GM21381 (cell line): ENCODE measurements at regions not wholly inside any gene's neighbourhood (a gene's known extent, or its start where the extent isn't known, plus 50 kb on each side); places are given as distances from the start of the nearest gene placed in this dataset.

ENCODE experiments used
- ATAC-seq: cut with Tn5 transposase; IDR thresholded peaks from one replicate; pipeline ENCODE4 v1.9.1; 2021; ENCODE audit warnings: mild to moderate bottlenecking, moderate library complexity; ENCODE audit not compliant: unreplicated experiment

DNA sequence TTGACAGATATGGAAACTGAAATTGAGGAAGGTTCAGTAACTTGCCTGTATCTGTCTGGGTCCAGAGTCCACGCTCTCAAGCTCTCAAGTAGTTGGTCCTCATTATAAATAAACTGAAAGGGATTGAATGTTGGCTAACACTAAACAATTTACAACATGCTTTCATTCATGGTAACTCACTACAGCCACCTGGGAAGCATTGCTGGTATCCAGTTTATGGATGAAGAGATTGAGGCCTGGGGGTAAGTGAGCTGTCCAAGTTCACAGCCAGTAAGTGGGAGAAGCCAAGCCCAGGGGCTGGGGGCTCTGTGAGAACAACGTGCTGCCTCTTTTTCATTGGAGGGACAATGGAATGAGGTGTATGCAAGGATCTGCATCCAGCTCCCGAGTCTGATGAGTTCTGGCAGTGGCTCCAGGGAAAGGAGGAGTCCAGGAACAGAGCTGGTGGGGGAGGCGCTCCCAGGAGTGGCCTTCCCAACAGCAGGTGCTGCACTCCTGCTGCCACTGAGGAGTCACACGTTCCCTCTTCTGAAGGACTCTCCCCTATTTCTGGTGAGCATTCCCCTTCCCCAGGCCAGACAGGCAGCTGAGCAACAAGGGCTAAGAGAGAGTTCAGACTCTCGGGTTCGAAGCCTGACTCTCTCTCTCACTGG lies 175.8 kb downstream of the CSNK2A3 start:
- no peak for ATAC-seq

DNA sequence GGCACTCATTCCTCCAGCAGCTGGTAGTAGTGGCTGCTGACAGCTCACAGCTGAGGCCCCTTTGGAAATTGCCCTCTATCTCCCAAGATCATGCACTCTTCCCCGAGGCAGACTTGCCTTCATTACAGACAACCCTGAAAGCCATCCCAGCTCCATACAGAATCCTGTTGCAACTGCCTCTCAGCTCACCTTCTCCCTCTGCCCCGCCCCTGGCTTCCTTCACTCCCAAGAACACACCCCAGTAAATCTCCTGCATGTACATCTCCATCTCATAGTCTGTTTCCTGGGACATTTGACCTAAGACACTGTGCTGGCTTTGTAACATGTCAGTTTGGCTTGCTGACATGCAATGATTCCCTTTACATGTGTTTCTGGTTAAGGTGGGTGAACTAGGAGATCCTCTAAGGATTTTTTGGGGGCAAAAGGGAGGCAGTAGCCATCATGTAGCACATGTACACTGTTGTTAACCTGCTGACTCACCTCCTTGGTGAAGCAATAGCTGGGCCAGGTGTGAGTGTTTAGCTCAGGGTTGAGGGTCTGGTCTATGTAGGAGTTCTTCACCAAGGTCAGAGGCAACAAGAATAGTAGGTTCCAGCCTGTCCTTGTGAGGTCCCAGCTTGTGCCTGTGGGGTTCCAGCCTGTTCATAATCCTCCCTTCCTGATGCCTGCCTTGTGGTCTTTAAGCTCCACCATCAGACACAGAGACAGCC lies 179.6 kb downstream of the CSNK2A3 start:
- ATAC-seq: no peak

DNA sequence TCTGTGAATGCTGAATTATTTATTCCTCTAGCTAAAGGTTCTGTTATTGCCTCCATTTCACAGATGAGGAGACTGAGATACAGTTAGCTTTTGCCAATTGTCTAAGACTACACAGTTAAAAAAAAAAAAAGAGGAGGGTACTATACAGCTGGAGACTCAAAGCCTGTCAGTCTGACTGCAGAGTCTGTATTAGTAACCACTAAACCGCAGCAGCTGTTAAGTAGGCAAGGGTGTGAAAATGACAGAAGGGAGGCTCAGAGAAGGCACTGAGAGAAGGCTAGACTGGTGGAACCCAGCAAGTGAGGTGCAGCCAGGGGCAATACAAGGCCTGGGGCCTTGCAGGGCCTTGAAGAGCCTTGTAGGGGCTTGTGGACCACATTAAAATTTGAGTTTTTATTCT lies 181.2 kb downstream of the CSNK2A3 start:
- ATAC-seq: peak; percentile 98

DNA sequence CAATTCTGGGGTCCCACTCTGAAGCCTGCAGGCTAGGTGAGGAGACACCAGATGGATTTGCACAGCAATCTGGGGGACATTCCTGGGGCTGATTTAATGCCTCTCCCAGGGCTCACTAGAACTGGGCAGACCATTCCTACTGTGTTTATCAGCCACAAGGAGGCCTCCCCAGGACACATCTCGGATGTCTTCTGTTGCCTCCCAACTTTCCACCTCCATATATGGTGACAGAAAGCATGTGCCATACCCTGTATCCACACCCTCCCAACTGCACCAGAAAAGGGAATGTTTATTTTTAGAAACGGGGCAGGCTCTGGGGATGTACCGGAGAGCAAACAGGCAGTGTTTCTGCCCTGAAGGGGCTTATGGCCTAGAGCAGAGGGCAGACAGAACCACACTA lies 181.8 kb downstream of the CSNK2A3 start:
- no peak for ATAC-seq

DNA sequence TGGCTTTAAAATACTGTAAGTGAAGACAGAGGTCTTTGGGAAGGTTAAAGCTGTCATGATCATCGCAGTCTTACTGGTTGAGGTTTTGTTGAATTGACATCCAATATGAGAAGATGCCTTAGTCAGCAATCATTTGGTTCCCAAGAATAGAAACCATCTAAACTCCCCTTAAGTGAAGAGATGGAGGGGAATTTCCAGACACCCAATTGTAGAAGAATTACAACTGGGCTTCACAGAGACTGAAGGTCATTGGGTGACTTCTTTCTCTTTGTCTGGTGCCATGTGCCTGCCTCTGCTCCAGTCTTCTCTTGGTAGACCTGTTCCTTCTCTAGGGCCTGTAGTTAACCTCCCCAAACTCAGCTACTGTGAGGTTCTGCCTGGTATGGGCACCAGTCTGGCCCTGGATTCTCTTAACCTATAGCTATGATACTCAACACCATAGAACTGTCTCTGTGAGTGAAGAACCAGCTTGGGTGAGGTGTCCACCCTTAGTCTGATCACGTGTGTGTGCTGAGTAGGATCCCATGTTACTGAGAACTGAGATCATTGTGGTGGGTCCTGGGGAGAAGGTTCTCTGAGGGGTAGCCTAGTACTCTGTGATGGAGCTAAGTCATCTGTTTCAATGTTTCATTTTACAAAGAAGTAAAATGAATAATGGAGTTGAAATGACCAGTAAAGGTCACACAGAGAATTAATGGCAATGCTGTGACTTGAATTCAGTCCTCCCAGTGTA lies 182.5 kb downstream of the CSNK2A3 start:
- no peak for ATAC-seq

DNA sequence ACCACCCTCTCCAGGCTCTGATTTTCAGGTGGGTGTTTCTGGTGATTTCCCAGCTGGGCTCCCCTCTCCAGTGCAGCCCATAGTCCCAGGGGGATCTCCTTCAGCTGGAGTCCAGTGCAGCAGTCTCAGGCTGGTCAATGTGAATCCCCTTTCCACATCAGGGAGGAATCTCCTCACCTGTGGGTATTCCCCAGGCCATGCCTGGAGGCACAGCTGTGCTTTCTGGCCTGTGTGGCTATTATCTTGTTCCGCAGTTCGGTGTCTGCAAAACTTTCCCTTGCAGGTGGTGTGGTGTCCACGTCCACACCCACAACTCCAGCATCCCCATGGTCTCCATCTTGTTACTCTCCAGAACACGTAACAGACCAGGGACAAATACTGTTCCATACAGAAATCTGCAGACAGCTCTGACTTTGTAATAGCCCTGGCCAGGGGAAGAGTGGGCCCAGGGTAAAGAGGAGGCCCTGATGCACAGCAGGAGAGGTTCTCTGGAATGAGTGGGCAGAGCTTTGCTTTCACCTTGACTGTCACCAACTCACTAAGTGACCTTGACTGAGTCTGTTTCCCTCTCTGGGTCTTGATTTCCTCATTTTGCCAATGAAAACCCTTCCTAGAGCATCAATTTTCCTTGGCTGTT lies 183.2 kb downstream of the CSNK2A3 start:
- ATAC-seq: no peak

DNA sequence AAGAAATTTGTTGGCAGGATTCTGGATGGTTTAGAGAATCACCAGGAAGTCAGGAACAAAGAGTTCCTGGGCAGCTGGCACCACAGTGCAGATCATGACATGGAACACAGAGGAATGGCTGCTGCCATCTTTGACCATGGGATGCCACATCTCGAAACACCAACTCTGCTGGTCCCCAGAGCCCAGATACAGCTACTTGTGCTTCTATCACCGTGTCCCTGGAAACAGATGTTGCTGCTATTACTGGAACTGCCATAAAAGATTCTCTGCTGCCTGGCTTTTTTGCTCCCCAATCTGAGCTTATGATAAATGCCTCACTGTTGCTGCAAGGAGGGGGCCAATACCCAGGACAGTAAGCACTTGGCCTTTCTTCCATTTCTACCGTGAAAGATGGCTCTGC lies 185.2 kb downstream of the CSNK2A3 start:
- no peak for ATAC-seq

DNA sequence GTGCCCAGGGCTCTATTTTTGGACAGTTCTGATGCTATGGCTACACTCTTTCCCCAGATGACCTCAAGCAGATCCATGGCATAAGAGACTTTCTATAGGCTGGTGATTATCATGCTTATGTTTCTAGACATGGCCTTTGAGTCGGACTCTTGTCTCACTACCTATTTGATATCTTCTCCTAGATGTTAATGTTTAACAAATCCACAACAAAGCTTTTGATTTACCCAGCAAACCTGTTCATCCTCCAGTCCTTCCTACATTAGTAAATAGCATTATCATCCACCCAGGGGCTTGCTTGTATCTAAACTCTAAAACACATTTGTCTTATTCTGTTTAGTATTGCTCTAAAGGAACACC lies 188.7 kb downstream of the CSNK2A3 start:
- ATAC-seq: no peak

DNA sequence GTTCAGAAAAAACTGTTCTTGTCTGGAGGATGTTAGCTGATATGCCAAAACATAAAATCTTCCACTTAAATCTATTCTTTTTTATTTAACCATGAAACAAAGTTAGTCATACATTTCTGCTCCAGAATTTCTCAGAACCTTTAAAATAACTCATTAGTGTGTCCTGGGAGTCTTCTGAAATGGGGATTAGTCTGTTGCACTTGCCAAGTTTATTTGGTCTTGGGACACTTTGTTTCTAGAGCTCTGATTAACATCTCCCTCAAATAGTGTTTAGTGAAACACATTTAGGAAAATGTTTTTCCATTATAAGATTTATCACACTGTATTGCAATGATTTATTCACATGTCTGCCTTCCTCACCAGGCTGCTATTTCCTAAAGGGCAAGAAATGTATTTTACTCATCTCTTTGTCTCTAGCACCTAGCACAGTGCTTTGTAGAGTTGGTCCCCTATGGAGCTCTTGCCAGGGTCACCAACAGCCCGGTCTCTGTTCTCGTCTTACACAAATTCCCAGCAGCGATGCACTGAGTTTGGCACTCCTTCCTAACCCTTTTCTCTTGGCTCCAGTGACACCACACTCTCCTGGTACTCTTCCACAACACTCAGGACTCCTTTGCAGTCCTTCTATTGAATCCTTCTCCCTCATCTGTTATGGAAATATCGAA lies 189.2 kb downstream of the CSNK2A3 start:
- ATAC-seq: no peak

DNA sequence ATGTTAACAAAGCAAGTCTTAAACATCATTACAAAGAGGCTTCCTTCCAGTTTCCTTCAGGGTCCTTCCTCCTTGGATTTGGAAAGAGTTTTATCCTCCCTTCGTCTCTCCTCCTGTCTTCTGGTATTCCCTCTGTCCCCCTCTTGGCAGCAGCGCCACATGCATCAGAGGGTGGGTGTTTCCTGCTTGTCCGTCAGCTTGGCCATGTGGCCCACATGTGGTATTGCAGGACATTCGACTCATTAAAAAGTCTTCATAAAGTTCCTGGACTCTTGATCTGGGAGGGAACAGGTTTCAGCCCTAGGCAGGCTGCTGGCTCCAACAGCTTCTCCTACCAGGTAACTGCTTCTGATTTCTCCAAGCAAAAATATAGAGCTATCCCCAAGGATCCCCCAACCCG lies 189.8 kb downstream of the CSNK2A3 start:
- no peak for ATAC-seq

DNA sequence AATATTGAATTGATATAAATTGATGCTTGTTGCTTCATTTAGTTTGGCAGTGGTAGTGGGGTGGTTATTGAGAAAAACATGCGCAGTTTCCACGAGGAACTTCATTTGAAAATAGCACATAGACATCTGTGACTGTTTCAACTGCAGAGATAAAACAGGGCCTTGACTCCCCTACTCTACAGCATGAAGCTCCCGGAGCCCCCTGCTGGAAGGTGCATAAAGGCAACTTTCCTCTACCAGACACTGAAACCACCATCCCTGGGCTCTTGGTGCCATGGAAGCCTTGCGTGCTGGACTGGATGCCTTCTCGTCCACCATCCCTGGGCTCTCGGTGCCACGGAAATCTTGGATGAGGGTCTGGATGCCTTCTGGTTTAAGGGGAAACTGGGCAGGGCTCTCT lies 195.9 kb downstream of the CSNK2A3 start:
- ATAC-seq: no peak

DNA sequence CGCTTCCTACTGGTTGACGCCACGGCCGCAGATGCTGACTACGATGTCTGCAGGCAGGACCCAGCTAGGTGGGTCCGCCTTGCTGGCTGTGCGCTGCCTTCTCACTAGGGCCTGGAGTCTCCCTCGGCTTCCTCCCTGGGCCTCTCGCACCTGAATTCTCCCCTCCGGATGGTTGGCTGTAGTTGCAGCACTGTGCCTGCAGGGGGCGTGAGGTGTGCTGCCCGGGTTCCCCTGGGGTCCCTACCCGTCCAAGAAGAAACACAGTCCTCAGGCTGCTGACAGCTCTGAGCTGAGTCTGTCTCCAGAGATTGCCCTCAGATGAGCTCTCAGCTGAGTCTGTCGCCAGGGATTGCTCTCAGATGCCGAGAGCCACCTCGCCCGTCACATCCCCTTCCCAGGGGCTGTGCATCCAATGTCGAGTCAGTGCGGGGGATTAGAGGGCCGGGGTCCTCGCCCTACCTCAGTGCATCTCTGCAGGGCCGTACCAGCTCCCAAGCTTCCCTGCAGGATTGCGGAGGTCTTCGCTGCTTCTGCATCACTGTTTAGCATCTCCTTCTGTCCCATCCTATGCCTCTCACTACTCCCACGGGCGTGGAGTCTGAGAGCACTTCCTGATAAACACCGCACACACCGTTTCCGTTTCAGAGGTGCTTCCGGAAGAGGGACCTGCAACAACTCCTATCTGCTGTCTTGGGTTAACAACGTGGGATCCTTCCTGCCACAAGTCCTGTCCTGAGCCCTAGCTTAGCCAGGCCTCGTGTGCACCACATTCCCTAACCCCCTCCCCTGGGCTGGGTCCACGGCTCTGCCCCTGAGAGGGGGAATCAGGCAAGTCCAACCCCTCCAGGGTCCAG lies 196.9 kb downstream of the CSNK2A3 start:
- ATAC-seq: no peak

DNA sequence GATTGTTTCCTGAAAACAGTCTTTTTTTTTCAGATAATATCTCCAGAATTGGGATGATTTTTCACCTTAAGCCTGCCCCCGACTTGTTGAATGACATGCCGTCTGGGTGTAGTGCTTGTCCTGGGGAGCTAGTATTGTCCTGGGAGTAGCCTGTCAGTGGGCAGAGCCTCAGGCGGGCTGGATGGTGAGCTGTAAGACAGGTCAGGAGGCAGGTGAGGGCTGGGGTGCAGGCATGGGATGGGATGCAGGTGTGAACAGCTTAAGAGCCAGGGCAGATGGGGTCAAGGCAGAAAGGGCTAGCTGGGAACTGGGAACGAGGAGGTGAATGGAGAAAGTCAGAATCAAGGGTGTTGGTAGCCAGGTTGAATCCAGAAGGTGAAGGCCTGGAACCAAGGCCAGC lies 200.2 kb downstream of the CSNK2A3 start:
- ATAC-seq: no peak

DNA sequence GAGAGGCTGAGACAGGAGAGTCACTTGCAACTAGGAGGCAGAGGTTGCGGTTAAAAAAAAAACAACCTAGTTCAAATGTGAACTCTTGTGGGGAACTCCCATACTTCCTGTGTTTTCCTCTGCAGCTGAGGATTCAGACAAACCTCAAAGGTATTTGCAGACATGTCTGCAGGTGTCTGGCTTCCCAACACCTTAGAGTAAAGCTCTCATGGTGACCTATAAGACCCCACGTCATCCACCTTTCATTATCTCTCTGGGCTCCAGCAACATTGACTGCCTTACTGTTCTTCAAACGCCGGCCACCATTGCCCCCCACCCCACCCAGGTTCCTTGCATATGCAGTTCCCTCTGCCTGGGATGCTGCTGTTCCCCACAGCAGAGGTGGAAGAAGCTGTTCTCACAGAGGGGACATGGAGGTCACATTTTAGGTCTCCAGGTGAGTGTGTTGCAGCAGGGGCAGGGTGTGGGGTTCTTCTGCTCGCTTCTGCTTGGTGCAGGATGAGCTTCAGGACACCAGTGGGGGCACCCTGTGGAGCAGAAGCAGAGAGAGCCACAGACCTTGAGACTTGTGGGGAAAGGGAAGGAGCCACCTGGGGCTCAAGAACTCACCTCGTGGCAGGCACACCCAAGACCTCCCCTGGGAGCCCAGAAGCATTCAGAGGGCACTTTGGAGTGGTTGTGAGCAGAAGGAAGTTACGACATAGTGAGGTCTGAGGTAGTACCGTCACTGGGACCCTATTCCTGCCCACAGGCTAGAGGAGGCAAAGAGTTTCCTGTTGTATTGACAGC lies 203.2 kb downstream of the CSNK2A3 start:
- ATAC-seq: no peak

DNA sequence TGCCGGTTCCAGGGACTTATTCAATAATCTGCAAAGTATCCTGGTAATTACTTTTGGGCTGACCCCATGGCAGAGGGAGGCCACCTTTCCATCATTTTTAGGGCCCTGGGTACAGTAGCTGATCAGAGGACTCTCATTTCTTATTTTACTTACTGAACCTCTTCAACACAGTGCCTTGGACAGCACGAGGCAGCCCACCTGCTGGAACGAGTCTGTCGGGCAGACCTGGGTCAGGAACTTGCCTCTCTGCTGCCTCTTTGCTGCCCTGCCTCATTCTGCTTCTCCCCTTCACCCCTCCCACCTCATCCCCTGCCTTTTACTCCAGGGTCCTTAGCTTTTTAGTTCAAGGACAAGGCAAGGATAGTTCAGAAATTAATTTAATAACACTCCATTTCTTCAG lies 204.5 kb downstream of the CSNK2A3 start:
- no peak for ATAC-seq

DNA sequence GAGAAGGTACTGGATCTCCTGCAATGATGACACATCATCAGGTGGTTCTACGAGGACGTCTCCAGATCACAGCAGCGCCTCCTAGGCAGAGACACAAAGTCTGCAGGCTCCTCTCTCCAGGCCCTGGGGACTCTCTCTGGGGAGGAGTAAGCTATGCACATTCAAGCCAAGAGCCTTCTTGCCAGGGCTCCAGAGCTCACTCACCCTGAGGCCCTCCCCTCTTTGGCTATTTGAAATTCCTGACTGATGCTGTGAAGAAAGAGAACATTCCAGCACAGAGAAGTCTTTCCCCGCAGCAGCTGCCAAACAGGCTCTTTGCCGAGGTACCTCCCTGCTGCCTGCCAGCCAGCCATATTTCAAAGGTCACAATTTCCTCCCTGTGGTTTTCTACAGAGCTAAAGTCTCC lies 204.9 kb downstream of the CSNK2A3 start:
- ATAC-seq: no peak

DNA sequence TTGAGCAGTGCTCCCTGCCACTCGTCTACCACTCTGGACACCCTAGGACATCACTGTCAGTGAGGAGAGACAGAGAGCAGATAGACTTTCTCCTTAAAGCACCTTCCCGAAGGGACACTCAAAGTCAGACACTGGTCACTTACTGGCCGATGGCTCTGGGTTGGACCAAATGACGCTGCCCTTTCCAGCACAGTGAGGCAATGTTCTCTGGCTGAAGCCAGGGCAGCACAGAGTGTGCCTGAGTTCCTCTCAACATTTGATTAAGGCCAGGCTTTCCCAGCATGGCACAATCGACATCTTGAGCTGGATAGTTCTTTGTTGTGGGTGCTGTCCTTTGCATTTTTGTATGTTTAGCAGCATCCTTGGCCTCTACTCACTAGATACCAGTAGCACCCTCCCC lies 206.2 kb downstream of the CSNK2A3 start:
- no peak for ATAC-seq

DNA sequence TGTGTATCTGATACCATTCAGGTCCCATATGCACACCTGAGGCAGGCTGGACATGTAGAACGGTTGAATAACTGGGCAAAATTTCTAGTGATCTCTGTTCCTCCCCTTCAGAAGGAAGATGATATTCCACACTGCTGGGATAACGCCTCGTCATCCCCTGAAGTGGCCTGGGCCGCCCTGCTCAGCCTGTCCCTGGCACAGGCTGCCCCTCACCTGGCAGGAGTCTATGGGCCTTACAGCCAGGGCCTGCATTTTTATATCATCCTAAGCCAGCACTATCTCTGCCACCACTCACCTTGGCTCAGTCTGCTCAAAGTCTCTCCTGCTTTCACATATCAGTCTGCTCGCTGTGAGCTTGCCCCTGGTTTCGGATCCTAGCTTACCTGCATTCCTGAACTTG lies 209.2 kb downstream of the CSNK2A3 start:
- ATAC-seq: no peak

DNA sequence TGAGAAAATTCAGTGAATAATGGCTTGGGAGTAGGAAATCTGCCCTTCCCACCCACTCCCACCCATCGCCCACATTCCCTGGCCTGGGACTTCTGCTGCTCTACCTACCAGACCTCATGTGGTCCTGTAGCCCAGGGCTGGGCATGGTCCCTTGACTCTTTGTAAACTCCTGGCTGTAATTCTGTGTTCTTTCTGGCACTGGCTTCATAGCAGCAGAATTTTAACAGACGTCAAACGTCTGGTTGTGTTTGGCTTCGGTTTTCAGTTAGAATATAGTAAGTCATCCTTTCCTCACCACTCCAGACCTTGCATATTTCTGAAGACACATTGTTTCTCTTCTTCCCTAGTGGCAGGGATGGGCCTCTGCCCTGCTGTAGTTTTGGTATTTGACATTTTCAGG lies 210.6 kb downstream of the CSNK2A3 start:
- ATAC-seq: no peak

DNA sequence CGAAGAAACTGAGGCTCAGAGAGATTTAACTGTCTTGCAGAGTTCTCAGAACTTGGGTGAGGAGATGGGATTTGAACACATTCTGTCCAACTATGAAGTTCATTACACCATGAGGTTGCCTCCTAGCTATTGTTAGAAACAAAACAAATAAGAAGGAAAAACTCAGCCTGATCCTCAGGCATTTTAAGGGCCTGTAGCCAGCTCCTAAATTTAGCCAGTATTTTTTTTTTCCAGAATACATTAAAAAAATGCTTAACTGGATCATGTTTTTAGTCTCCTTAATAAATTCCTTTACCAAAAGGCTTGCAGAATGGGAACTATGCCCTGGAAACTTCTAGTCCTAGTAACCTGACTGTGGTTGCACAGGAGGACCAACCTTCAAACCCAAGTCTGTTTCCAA lies 212.0 kb downstream of the CSNK2A3 start:
- no peak for ATAC-seq
